ENCODE measurements at regions not wholly inside any gene's neighbourhood (a gene's known extent, or its start where the extent isn't known, plus 50 kb on each side); places are given as distances from the start of the nearest gene placed in this dataset.

DNA sequence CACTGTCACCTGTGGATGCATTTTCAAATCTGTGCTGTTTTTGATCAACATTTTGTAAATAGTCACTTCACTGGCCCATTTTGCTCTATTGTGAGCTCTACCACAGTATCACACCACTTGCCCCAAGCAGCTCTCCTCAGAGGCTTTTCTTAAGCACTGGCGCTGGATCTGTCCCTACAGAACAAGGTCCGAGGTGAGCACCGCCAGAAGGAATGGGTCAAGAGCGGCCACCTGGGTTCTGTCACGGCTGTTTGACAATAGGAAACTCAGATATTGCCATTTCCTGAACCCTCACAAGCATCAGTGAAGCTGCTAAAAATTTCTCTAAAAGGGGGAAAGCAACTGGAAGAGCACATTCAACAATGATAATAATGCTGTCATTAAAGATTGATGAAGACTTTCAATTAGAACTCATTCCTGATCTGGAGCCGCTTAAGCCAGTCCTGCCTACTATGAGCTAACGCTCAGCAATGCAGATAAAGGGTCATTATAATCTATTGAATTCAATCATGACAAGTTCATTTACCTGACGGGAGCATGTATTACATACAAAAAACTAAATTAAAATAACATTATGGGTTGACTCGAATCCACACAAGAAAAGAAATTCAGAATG lies 514.0 kb downstream of the GALR1 start:
- no peak for DNase-seq

DNA sequence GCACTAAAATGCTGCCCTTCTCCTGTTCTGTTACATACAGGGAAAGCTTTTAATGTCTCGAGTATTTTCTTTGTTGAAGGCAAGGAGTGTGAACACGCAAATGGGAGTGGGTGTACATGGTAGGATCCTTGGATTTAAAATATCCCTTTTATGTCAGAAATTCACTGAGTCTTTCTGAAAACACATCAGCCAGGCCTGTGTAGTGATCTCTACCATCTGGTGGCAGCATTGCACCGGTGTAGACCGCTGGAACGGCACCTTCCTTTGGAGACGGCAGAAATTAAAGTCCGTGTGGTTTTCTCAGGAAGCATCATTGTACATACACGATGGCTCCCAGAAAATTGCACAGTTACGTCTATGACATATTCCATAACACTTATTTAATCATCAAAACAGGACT lies 515.8 kb downstream of the GALR1 start:
- no peak for DNase-seq

DNA sequence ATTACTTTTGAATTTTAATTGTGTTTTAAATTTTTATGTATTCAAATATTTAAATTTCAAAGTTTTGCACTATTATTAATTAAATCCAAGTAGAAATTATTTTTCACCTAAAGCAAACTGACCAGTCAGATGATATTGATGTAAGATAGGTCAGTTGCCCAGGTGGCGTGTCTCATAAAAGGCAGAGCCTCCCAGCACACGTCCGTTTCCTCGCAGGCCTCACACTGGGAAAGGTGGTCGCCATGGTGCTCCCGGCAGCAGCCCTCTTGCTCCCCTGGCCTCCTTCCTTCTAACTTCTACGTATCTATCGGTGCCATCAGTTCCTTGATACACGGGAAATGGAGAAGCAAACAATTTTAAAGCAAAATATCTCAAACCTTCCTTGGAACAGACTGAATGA lies 516.8 kb downstream of the GALR1 start:
- DNase-seq: no peak

DNA sequence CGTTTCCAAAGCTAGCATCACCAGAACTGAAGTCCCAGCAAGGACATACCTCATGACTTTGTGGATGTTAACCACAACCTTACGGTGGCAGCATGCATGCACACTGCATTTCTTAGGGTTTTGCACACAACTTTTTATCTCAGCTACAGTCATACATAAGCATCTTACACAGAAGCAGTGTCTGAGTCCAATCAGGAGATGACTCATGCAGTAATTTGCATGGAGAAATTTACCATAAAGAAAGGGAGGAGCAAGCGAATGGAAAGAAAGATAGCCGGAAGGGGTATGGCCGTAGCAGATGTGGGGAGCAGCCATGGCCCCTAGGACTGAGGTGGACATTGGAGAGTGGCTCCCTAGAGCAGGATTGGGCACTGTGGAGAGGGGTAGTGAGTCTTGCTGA lies 522.5 kb downstream of the GALR1 start:
- no peak for DNase-seq

DNA sequence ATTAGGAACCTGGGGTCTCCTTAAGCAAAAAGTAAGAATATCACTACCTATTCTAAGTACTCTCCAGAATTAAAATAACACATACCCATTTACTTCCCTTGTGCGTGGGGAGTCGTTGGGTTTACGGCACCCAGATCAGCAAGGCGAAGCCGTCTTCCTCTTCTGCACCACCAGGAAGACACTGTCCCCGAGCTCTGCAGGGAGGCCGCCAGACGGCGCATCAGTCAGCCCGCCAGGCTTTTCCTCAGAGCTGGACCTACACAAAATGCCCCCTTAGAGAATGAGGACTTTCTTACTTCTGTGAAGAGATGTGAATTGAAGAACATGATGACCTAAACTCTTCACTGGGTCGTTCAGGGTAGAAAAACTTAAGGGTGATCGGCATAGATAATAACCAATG lies 526.5 kb downstream of the GALR1 start:
- no peak for DNase-seq

DNA sequence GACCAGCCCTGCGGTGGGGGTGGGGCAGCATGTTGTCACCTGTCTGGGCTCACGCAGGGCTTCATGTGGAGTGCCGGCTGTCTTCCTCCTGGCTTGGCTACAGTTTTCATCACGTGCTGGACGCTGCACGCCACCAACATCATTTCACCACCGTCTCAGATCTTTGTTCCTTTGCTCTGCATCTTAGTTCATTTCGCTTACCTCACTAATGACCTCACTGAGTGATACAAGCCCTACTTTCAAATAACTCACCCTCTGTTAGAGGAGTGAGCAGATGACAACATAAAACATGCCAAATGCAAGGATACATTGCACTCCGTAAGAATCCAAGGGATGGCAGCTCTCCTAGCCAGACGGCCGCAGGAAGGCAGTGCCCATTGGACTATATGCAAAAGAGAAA lies 527.5 kb downstream of the GALR1 start:
- DNase-seq: no peak

DNA sequence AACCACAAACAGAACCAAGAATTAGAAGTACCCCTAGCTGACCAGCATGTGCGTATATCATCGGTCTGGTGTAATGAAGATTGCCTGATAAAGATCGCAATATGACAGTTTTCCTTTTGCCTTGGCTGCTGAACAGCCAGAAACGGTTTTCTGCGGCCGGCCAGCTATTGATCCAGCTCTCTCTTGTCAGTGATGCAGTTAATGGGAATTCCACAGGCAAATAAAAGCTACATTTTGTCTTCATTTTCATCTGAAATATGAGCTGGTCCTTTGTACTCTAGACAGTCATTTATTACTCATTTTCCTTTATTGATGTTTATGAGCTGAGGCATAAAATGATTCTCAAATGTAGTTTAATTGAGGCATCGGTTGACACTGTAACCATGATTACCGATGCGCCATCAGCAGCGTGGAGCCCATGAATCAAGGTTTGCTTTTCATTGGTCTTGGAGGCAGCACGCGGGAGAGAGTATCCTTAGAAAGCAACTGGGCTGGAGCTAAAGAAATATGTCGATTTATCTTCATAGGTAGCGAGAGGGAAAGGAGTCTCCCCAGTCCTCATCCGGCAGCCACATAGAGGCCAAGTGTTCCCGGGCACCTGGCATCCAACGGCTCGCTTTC lies 535.2 kb downstream of the GALR1 start:
- DNase-seq: no peak

DNA sequence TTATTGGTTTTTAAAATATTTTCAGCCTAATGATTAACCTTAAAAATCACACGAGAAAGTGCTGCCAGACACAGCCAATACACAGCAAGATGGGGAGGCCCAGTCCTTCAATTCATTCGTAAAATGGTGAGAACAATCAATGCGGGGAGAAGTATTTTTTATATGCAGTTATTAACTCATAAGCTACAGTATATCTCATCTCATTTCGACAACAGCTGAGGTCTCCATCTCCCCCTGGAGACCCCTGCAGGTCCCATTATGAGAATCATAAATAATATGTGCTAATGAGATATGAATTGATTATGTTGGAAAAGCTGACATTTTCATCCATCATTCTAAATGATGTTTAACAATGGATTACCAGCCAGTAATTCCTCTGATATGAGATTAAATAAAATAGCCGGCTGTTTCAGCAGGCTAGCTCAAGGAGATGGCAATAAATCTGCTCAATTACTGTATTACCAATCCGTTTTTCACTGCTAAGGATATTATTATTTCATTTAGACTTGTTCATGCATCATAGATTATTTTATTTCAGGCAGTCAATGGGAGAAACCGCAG lies 535.8 kb downstream of the GALR1 start:
- no peak for DNase-seq

DNA sequence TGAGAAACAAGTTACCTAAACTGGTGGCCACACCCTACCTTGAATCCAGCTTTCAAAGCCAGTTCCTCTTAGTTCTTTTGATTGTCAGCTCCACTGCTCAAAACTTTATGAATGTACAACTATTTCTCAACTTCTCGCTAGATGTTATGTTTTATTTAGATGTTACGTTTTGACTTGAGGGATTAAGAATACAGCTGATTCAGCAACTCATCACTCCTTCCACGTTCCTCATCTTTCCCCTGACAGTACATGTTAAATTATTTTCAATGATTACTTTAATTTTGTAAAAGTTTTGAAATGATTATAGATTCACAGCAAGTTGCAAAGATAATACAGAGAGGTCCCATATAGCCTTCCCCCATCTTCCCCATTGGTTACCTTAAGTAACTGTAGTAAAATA lies 553.4 kb downstream of the GALR1 start:
- no peak for DNase-seq

DNA sequence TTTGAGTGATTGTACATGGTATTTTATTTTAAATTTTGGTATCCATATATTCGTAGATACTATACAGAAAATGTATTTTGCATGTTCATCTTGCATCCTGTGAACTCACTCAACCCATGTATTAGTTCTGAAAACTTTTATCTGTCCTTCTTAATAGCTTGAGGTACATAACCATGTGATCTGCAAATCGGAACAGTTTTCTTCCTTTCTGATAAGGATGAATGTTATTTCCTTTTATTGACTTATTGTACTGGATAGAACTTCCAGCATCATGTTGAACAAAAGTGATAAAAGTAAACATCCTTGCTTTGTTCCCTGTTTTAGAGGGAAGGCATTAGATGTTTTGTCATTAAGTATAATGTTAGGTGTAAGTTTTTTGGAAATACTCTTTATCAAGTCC lies 554.7 kb downstream of the GALR1 start:
- DNase-seq: no peak

DNA sequence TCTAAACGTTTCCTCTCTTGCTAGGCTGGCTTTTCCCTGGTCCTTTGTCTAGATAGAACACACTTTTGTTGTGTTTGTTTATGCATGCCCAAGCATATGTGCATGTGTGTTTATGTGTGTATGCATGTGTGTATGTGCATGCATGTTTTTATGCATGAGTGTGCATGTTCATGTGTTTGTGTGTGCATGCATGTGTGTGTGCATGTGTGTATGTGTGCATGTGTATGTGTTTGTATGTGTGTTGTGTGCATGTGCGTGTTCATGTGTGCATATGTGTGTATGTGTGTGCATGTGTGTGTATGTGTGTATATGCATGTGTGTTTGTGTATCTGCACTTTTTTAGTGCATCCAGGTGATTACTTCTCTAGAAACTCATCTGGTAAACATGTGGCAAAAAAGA lies 558.0 kb downstream of the GALR1 start:
- no peak for DNase-seq

DNA sequence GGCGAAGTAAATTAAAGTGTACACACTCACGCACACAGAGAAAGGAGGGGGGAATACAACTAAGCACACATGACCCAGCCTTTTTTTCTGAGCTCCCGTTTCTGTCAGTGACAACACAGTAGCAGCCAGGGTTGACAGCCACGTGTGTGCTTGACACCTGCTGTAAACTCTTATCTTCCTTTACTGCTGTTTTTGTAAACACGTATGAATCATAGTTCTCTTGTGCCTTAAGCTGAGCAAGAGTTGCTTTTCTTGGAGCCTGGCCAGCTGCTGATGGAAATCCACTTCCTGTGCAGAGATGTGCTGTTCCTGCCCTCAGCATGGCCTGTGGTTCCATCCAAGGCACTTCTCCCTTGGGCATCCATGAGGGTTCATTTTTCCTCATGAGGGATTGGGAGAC lies 561.9 kb downstream of the GALR1 start:
- DNase-seq: no peak

DNA sequence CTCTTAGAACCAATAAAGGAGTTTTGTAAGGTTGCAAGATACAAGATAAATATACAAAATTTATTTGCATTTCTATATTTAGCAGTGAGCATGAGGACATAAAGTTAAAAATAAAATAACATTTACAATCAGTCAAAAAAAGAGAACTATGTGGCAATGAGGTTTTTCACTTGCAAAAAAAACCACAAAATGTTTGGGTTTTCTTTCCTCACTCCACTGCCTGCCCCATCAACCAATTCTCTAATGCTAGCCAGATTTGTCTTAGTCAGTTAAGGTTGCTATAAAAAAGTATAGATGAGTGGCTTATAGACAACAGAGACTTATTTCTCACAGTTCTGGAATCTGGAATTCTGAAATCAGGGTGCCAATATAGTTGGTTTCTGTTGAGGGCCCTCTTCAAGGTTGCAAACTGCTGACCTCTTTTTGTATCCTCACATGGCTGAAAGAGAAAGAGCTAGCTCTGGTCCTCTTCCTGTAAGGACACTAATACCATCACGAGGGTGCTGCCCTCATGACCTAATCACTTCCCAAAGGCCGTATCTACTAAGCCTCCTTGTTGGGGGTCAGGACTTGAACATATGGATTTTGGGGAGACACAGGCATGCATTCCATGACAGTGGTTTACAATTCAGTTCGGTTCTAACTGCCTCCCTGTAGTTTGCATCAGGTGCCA lies 566.2 kb downstream of the GALR1 start:
- DNase-seq: no peak

DNA sequence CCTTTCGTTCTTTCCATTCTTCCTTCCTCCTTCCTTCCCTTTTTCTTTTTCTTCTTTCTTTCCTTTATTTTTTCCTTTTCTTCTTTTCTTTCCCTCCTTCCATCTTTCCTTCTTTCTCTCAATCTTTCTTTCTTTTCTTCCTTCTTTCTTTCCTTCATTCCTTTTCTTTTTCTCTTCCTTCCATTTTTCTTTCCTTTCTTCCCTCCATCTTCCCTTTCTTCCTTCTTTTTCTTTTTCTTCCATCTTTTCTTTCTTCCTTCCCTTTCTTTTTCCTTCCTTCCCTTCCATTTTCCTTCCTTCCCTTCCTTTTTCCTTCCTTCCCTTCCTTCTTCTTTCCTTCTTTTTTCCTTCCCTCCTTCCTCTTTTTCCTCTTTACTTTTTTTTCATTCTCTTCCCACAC lies 568.7 kb downstream of the GALR1 start:
- no peak for DNase-seq

DNA sequence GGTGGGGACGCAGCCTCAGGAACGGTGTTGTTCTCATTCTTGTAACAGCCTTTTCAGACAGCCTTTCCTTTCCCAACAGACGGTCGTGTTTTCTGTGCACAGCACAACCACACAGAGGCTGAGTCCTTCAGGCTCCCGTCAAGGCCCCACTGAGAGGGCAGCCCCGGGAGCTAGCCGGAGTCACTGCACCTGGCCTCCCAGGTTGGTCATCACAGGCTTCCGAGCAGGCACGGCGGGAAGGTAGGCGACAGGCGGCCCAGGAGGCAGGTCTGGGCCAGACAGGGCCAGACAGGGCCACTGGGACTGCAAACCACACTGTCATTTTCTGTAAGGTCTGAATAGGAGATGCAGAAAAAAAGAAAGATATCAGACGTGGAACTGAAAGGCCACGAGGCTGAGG lies 570.8 kb downstream of the GALR1 start:
- no peak for DNase-seq

DNA sequence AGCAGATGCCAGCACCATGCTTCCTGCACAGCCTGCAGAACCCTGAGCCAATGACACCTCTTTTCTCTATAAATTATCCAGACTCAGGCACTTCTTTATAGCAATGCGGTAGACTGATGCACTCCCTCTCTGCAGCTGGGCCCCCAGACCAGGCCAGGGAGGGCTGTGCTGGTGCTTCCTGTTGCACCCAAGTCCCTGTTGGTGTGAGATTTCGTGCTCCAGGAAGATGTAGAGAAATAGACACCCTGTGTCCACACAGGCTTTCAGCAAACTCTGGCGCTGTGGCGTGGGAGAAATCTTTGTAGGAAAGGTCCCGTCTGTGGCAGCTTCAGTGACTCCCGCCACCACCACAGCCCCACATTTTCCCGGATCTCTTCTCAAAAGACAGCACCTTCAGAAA lies 572.2 kb downstream of the GALR1 start:
- DNase-seq: no peak

DNA sequence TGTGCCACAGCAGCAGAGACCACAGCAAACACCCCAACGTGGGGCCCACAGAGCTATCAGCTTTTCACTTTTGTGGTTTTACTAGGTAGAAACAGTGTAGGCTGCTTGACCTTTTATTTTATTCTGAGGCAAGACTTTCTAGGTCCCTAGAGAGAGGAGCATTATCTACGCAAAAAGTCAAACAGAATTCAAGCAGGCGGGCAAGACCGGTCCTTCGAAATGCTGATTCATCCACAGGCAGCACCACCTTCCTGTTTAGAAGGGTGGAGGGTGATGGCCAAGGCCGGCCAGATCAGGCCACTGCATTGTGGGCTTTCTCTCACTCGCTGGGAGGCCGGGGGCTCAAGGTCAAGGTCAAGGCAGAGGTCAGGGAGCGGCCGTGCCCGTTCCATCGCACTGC lies 573.0 kb downstream of the GALR1 start:
- no peak for DNase-seq

DNA sequence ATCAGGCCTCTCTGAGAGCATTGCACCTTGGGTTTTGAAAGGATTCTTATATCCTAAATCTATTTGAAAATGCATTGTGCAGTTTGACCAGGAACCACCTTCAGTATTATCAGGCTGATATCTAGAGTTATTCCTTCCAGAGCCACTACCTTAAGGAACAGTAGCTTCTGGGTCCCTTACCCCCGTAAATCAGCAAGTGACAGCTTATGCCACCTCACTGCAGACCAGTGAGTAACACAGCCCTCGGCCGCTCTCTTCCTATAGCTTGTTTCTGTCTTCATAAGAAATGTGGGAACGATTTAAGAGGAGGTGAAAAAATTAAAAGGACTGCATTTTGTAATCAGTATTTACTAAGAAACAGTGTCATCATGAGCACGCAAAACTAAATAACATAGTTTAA lies 584.2 kb downstream of the GALR1 start:
- no peak for DNase-seq

DNA sequence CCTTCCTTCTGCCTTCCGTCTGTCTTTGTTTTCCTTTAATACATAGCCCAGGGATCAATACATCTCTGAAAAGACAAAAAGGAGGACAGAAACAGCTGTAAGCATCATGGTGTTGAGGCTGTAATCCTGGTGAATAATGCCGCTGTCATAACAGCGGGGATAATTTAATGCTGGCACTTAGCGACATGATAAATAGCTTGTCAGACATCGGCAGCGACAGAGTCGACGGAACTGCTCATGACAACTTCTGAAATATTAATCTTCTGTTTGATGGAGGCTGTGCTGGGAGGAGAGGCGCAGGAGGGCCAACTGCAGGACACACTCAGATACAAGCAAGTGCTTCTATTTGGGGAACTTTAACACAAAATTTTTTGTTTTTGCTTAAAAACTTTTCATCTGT lies 602.2 kb downstream of the GALR1 start:
- DNase-seq: no peak

DNA sequence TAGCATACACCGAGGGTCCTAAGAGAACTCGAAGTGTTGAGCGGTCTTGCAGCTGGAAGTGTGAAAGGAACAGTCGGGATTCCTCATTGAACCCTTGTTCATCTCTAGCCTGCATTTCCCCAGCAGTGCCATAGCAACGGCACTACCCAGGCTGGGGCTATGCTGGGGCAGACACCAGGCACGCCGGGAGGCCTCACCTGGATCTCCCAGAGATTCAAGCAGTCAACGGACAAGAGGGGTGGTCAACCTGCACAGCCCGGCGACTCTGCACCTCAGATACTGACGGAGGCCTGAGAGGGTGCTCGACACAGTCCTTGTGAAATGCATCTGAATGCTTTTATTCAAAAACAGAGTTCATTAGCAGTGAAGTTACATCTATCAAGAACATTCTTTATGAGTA lies 604.2 kb downstream of the GALR1 start:
- no peak for DNase-seq

DNA sequence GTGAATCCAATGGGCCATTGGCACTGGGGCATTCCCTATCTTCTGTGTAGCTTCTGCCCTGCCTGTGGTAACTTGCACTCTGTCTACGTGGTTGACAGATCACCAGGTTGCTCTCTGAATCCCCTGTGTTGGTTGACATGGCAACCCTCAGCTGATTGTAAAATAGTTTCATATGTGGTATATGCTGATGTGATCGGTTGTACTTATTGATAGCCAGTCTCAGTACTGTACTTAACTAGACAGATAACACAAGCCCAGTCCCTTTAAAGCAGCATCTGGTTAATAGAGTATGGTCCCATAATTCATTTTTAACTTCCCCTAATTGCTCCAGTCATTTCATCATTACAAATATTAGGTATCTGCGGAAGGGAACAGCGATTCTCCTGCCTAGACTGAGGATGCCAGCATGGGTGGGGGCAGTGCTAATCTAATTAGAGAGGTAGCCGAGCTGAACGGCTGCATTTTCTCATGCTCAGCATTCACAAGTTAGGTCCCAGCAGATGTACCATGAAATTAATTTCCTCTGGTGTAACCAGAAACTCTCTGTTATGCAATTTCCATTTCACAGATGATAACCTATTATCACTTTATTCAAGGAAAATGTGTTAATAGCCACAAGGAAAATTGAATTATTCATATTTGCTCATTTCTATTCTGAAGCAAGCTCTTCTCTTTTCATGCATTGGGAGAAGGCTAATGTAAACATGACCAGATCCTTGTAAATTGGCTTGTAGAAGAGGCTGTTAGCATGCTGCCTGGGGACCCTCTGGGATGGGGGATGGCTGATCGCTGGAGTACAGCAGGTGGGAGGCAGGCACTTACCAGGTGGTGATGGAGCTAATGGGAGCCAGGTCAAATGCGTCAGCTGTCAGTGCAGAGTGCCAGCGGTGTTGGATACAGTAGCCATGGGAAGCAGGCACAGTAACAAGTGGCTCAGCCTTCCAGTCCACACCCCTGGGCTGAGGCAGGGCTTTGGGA lies 608.3 kb downstream of the GALR1 start:
- DNase-seq: no peak

DNA sequence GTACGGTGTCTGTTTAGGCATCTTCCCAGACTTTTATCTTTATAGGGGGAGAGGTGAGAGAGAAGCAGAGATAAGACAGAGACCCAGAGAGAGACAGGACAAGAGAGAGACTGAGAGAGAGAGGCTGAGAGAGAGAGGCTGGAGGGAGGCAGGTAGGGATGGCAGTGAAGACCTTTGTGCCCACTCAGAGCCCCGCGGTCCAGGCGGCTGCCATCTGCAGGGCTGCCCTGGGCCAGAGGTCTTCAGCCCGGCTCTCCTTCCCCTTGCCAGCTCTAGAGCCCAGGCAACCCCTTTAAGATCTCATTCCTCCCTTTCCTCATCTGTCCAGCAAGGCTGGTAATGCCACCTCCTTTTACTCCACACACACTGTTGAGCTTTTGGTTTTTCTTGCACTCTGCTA lies 610.0 kb downstream of the GALR1 start:
- DNase-seq: no peak

DNA sequence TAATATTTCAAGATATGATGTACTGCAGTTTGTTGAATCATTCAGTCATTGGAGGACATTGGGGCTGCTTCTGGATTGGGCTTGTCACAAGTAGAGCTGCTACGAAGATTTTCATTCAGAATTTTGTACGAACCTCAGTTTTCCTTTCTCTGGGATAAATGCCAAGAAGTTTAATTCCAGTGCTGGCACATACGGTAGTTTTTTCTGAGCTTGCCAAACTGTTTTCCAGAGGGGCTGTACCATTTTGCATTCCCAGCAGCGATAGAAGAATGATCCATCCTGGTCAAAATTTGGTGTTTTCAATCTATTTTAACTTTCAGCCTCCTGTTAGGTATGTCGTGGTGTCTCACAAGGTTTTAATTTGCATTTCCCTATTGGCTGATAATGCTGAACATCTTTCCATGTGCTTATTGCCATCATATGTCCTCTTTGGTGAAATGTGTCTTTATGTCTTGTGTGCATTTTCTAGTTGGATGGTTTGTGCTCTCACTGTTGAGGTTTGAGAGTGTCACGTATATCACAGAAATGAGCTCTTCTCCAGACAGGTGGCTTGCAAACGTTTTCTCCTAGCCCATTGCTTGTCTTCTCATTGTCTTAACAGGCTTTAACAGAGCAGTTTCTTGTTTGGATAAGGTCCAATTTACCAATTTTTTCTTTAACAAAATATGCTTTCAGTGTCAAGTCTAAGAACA lies 612.6 kb downstream of the GALR1 start:
- DNase-seq: no peak

Measured in stimulated activated CD4-positive, alpha-beta T cell treated with anti-CD3 and anti-CD28 coated beads, Interleukin-4, amount 100 ng/mL, for 1 hour (primary cell).